GM18498 (cell line): ENCODE measurements at regions not wholly inside any gene's neighbourhood (a gene's known extent, or its start where the extent isn't known, plus 50 kb on each side); places are given as distances from the start of the nearest gene placed in this dataset.
"Not testable (repeated sequence)": the region's sequence is repeated elsewhere in the genome, so short reads cannot be mapped to it uniquely, and the experiment has no call there.

Experiments
- ATAC-seq: cut with Tn5 transposase; IDR thresholded peaks from one replicate; pipeline ENCODE4 v1.9.1; 2021; ENCODE audit warnings: mild to moderate bottlenecking, moderate library complexity; ENCODE audit not compliant: unreplicated experiment

DNA sequence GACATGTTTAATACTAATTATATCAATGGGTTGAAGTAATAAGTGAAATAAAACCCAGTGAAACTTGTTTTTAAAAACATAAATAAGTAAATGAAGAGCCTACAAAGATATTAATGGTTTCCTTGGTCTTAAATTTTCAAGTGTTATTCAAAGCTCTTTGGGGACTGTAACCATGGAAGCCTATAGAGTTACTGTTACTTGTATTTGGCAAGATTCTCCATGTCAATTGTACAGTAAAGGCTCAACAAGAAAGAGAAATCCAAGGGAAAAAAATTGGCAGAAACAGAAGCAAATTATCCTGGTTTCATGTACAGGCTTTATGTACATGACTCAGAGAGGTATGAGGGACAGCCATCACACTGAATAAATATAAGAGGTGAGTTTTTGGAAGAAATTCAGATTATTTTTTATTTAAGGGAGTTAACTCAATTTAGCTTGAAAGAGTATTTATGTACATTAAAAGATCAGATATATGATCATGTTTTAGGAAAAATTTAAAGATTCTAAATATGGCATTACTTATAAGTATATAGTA lies 151.1 kb upstream of the HMGA2 start:
- no peak for ATAC-seq

DNA sequence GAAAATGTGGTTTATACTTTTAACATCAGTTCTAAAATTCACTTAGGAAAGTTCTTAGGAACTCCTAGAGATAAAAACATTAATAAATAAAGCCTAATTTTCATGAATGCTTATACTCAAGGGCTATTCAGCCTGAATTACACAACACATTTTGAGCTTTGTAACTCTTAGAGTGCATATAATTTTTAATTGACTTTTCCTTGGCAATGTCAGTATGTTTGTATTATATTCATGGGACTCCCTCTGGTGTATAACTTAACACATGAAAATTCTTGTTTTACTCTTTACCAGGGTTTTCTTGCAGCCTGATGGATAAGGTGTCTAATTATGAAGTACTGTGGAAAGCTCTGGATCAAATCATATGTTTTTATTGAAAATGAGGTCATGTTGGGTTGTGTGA lies 150.6 kb upstream of the HMGA2 start:
- no peak for ATAC-seq

DNA sequence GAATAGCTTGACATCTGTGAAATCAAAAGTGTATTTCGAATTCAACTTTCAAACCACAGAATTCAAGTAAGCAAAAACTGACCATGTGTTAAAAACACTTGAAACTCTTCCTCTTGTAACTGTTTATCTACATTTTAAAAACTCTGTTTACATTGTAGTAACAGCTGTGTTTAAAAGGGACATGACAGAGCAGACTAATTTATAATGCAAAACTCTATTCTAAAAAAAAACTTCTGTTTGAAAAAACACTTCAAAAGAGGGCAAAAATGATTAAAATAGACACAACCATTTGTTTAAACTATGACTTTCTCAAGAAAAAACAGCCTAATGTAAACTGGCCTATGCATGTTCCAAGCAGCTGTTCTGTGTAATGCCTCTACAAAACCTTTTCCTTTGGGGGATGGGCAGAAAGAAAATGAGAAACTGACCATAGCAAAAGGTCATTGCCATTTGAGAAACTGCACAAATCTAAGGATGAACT lies 149.1 kb upstream of the HMGA2 start:
- ATAC-seq = no peak

DNA sequence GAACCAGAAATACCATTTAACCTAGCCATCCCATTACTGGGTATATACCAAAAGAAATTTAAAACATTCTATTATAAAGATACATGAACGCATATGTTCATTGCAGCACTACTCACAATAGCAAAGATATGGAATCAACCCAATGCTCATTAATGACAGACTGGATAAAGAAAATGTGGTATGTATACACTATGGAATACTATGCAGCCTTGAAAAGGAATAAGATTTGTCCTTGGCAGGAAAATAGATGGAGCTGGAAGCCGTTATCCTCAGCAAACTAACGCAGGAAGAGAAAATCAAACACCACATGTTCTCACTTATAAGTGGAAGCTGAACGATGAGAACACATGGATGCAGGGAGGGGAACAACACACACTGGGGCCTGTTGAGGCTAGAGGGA lies 146.1 kb upstream of the HMGA2 start:
- not testable (repeated sequence) for ATAC-seq

DNA sequence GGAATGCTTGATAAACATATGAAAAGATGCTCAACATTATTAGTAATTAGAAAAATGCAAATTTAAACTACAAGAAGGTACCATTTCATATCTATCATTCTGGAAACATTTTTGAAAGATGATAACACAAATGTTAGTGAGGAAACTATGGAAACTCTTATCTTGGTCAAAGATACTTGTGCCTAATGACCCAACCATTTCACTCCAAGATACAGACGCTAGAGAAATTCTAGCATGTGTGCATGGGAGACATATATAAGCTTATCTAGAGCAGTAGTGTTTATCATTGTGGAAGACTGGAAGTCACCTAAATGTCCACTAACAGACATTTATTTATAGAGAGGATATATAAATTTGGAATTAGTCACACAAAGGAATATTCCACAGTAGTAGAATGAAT lies 143.1 kb upstream of the HMGA2 start:
- ATAC-seq = no peak

DNA sequence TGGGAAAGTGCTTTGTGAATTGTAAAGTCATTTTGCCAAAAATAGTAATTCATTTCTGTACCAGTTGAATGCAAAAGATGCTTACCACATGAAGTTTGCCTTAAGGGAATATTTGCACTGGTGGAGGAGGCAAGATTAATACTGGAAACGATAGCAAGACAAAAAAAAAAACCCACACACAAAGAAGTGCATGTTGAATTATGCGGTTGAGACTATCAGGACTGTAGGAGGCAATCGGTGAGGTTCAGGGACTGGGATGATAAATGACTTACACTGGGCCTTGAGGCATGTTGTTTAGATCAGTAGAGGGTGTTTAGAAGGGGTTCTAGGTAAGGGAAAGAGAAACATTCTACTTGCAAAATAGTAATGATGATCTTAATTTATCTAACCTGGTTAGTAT lies 142.2 kb upstream of the HMGA2 start:
- ATAC-seq = no peak

DNA sequence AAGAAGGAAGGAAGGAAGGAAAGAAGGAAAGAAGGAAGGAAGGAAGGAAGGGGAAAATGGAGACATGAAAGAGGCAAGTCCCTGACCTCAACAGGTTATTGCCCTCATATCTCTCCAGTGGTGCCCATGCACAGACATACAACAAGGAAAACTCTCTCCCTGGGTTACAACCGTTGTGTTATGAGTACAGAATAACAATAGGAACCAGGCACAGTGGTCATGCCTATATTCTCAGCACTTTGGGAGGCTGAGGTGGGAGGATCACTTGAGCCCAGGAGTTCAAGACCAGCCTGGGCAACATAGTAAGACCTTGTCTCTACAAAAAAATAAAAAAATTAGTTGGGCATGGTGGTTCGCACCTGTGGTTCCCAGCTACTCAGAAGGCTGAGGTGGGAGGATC lies 139.4 kb upstream of the HMGA2 start:
- ATAC-seq = no peak

DNA sequence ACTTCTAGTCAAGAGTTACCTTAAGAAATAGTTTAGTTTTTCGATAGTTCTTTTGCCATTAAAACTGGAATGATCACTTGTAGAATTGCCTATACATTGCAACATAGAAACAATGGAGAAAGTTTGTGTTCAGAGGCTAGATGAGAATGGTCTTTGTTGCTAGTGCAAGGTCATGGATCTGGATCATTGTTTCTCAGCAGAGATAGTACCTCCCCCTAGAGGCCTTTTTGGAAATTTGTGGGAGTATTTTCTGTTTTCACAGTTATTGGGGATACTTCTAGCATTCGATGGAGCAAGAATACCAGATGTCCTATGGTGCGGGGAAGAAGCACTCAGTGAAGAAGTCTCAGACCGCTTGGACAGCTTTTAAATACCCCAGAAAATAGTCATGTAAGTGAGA lies 138.8 kb upstream of the HMGA2 start:
- ATAC-seq = no peak

DNA sequence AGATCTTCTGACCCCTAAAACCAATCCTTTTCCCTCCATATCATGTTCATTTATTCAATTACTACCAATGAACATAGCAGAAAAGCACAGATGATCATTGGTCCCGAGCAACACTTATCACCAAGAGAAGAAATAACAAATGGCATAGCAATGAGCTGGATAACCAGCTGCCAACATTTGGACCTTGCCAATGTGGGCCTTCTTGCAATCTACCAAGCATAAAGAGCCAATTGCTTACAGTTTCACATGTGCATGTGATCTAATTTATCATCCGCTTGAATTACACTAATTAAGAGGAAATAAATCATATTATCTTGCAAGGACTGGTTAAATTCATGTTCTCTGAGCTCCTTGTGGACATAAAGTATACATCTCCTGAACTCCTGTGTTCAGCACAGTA lies 134.8 kb upstream of the HMGA2 start:
- ATAC-seq = no peak

DNA sequence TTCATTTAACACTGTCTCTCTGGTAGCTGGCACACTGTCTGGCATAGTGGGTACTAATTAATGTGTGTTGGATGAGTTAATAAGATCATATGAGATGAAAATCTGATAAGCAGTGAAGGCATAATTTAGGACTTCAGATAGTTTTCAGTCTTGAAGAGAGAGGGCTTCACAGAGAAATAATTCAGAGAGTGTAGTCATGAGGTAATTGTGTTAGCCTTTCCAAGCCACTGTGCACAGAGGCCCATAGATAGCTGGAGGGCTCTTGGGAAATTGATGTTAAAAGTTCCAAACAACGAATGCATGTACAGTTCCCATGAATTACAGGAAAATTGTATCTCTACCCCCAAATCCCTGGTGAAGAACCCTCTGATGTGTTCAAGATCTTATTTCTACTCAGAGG lies 133.8 kb upstream of the HMGA2 start:
- ATAC-seq = no peak

DNA sequence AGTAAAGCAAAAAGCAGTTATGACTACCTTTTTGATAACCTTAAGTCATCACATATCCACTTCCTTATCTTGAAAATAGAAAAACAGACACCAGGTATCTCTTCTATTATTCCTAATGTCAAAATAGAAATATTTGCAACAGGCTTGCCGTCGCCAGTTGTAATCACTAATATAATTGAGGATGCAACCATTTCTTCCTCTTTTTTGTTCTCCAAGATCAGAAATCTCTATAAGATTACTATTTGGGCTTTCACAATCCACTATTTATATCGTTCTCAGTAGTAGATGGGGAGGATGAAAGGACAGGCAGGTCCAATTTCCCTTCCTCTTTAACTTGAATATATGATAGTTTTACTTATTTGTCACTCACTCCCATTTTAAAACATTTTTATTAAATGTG lies 130.2 kb upstream of the HMGA2 start:
- ATAC-seq = no peak

DNA sequence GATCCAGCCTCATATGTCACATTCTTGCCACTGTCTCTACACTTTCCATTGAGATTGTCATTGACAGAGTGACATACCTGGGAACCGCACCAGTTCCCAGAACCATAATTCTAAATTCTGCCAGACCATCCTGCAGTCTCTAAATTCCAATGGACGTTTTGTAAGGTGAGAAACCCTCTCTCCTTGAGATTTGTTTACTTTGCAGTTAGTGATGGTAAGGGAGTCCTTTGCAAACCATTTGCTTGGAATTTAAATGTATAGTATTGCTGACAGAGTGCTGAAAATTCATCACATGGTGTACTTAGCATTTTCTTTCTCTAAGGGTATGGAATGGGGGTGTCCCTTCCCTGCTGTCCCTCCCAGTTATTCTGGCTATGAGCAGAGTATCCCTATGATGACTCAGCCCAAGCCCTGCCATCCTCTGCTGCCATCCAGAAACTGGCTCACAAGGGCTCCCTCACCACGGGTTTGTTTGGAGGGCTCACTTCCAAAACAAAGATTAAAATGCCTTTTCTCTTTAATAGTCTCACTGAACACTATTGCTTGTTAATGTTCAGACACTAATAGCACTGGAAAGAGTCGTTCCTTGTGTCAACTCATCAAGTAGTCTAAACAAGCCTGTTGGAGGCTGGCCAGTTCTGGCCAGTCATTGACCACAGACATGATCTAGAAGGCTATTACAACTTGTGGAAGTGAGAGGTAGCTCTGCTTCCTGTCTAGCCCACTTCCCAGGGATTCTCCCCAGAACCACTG lies 129.0 kb upstream of the HMGA2 start:
- no peak for ATAC-seq

DNA sequence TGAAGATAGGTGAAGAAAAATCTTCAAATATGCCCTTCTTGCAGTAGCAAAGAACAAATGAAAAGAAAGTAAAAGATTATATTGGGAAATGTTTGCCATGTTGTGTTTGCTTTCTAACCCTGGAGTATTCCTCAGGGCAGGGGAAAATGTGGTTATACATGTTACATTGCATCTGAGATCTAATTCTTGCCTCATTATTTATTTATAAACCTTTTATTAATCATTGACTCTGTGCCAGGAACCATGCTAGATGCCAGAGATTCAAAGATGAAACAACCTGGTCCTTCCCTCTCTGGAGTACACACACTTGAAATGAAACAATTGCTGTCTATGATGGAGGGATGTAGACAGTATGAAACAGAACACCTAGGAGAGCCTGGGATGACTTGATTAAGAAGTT lies 128.1 kb upstream of the HMGA2 start:
- ATAC-seq = no peak

DNA sequence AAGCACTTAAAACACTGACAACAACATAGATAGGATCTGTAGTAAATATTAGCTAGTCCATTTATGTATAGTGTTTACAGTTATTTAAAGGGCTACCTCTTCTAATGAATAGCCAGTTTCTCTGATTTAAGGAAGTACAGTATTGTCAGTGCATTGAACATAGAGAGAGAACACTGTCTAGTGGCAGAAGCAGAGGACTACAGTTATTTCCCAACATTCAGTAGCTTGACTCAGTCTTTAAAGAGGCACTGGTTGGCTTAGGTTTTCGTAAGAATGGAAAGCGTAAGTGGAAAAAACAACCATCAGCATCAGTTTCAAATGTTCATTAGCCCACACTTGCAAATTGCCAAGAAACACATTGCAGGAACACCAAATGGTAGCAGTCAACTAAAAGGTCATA lies 125.0 kb upstream of the HMGA2 start:
- no peak for ATAC-seq

DNA sequence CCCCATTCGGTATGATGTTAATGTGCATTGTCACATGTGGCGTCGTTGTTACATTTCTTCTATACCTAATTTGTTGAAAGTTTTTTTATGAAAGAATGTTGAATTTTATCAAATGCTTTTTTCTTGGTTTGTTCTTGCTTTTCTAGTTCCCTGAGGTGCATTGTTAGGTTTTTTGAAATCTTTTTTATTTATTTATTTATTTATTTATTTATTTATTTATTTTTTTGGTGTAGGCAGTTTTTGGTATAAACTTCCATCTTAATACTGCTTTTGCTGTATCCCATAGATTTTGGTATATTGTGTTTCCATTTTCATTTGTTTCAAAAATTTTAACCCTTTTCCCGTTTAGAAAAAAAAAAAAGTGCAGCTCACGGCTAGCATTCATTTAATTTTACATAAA lies 121.1 kb upstream of the HMGA2 start:
- ATAC-seq = no peak

DNA sequence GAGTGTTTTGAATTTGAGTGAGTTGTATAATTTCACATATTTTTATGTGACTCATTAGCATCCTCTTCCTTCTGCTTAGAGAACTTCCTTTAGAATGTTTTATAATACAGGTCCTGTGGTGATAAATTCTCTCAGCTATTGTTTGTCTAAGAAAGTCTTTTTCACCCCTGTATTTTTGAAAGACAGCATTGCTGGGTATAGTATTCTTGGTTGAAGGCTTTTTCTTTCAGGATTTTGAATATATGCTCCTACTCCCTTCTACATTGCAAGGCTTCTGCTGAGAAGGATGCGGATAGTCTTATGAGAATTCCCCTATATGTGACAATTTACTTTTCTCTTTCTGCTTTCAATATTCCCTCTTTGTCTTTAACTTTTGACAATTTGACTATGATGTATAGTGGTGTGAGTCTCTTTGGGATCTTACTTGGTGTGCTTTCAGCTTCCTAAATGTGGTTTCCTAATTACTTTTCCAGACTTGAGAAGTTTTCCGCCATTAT lies 118.9 kb upstream of the HMGA2 start:
- ATAC-seq = no peak

DNA sequence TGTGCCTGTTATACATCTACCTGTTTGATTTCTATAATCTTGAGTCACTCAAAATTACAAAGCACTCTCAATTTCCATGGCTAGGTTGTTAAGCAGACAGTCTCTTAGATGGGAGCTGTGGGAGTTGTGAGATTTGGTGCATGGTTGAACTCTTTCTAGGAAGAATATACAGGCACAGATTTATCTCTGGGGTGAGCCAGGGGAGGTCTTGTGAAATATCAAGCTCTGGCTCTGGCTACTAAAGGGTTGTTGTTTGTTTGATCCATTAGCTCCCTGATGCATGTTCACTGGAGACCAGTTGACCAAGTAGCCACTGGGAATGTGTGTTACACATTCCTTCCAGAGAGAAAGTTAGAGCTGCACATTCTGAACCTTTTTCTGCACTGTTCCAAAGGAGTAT lies 117.2 kb upstream of the HMGA2 start:
- no peak for ATAC-seq

DNA sequence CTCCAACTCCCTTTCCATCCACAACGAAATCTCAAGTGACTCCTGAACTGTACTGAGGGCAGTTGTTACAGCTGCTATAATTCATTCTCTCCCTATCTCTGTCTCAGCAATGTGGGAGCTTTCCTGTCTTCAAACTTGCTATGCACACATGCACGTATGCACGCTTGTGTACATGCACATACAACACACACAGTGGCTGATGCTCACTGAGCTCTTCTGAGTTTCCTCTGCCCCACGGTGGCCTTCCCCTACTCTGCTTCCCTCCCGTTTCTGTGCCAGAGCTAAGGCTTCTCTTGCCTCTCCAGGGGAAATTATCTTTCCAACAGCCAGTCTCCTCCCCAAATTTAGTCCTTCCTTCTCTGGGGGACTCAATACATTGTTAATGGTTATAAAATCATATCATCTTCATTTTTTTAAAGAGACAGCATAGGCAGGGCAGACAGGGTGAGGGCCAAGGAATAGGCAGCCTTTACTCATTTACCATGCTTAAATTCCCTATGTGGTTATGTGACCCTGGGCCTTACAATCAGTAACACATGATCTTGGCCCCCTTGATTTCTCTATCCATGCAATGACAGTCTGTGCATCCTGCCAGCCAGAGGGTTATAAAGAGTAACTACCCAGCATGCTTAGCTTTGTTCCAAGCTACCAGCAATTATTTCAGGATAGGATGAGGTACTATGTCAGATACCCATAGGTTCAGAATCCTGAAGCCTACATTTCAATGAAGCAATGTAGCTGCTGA lies 111.9 kb upstream of the HMGA2 start:
- ATAC-seq = no peak

DNA sequence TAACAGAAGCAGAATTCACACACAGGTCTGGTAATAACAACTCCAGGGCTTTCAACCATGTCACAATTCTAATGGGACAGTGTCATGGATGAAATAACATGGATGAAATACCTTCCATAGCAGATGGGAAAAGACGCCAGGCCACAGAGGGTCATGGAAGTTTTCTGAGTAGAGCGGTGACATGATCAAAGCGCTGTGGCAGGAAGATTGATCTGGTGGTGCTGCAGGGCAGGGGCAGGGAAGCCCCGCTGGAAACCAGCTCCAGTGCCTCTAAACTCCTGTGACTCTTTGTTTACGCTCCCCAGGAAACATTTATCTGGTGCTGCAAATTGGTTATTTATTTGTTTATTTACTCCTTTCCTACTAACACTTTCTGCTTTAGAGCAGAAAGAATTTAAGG lies 108.3 kb upstream of the HMGA2 start:
- ATAC-seq = no peak

DNA sequence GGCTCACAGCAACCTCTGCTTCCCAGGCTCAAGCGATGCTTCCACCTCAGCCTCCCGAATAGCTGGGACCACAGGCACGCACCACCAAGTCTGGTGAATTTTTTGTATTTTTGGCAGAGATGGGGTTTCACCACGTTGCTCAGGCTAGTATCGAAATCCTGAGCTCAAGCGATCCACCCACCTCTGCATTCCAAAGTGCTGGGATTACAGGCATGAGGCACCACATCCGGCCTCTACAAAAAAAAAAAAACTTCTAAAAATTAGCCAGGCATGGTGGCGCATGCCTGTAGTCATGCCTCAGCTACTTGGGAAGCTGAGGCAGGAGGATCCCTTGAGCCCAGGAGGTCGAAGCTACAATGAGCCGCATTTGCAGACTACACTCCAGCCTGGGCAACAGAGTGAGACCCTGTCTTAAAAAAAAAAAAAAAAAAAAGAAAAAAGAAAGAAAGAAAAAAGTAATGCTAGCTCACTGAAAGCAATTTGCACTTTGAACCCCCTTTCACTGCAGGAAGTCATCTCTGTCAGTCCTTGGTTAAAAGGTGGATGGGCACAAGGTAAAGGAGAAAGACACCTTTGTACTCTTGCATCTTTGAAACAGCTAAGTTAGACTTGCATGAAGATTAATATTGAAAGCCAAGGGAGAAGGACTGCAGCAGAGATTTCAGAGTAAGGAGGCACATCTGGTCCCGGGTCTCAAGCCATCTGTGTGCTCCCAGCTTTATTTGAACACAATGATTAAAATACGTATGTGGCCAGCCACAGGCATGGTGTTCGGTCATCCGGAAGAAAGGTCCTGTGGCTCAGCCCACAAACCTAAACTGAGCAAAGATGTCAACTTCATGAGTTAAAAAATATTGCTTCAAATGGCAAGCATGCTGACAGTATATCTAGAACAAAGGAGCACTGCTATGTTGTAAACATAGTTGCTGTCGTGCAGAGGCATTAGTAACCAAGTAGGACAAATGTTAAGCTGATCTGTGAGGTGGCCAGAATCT lies 103.8 kb upstream of the HMGA2 start:
- ATAC-seq = no peak
